WTC11 (cell line): ENCODE measurements at regions not wholly inside any gene's neighbourhood (a gene's known extent, or its start where the extent isn't known, plus 50 kb on each side); places are given as distances from the start of the nearest gene placed in this dataset.

Experiments
- ATAC-seq: fragments of 200-7000 bp; cut with Tn5 transposase; 2 replicates; pipeline ENCODE4 v1.10.0; 2021; ENCODE audit warnings: mild to moderate bottlenecking, moderate library complexity
- CTCF ChIA-PET: fragments of 300-600 bp; sonication (Branson Sonifier 250); formaldehyde crosslinking; loops from one replicate; lab custom pipeline; 2021; ENCODE audit warnings: antibody characterized with exemption; lab: Charles Lee
- POLR2A ChIA-PET: fragments of 350-600 bp; sonication (Branson Sonifier 250); formaldehyde crosslinking; loops from one replicate; lab custom pipeline; 2021; ENCODE audit warnings: antibody characterized with exemption; lab: Charles Lee
- DNase-seq: peaks from one replicate; pipeline ENCODE4 v3.0.0; 2021; ENCODE audit warnings: low spot score
- H3K27ac Mint-ChIP-seq: 2 replicates; pipeline ENCODE4 v1.8.0; 2021; ENCODE audit warnings: mixed read lengths
- H3K27me3 Mint-ChIP-seq: 2 replicates; pipeline ENCODE4 v1.8.0; 2021; ENCODE audit warnings: low read depth, mild to moderate bottlenecking, moderate library complexity, mixed read lengths
- H3K36me3 Mint-ChIP-seq: 2 replicates; pipeline ENCODE4 v1.8.0; 2021; ENCODE audit warnings: mixed read lengths
- H3K4me1 Mint-ChIP-seq: 2 replicates; pipeline ENCODE4 v1.8.0; 2022; ENCODE audit warnings: mixed read lengths
- H3K4me3 Mint-ChIP-seq: 2 replicates; pipeline ENCODE4 v1.8.0; 2021; ENCODE audit warnings: mild to moderate bottlenecking, moderate library complexity, mixed read lengths
- H3K9me3 Mint-ChIP-seq: 2 replicates; pipeline ENCODE4 v1.8.0; 2021; ENCODE audit warnings: mixed read lengths
- ERG ChIP-seq: fragments of 250-450 bp; sonication (Bioruptor Pico); IDR thresholded peaks from 2 replicates; pipeline ENCODE4 v1.8.0; 2021; ENCODE audit warnings: mild to moderate bottlenecking
- FOXP1 ChIP-seq: sonication (generic); formaldehyde crosslinking; IDR thresholded peaks from 2 replicates; pipeline ENCODE4 v1.8.0; 2022; ENCODE audit warnings: missing genetic modification reagents, mild to moderate bottlenecking, moderate library complexity, borderline replicate concordance
- JAZF1 ChIP-seq: fragments of 250-450 bp; sonication (Bioruptor Pico); IDR thresholded peaks from 2 replicates; pipeline ENCODE4 v1.9.0; 2021; ENCODE audit warnings: moderate library complexity, mild to moderate bottlenecking, inconsistent platforms
- JUN ChIP-seq: sonication (generic); formaldehyde crosslinking; IDR thresholded peaks from 2 replicates; pipeline ENCODE4 v1.8.0; 2023; ENCODE audit warnings: mild to moderate bottlenecking, missing genetic modification reagents
- MAX ChIP-seq: sonication (generic); formaldehyde crosslinking; IDR thresholded peaks from 2 replicates; pipeline ENCODE4 v1.8.0; 2022; ENCODE audit warnings: mild to moderate bottlenecking, missing genetic modification reagents
- NFATC4 ChIP-seq: fragments of 250-450 bp; sonication (Bioruptor Pico); IDR thresholded peaks from 2 replicates; pipeline ENCODE4 v1.9.0; 2021; ENCODE audit warnings: mild to moderate bottlenecking
- NFYB ChIP-seq: sonication (generic); formaldehyde crosslinking; conservative IDR thresholded peaks from 2 replicates; pipeline ENCODE4 v1.8.0; 2022; ENCODE audit warnings: low read depth, missing genetic modification reagents
- OVOL2 ChIP-seq: fragments of 250-450 bp; sonication (Bioruptor Pico); IDR thresholded peaks from 2 replicates; pipeline ENCODE4 v1.9.0; 2021; ENCODE audit warnings: mild to moderate bottlenecking, borderline replicate concordance
- RELA ChIP-seq: sonication (generic); formaldehyde crosslinking; IDR thresholded peaks from 2 replicates; pipeline ENCODE4 v1.8.1; 2022; ENCODE audit warnings: missing genetic modification reagents, mild to moderate bottlenecking, borderline replicate concordance
- SMAD4 ChIP-seq: sonication (generic); formaldehyde crosslinking; IDR thresholded peaks from 2 replicates; pipeline ENCODE4 v1.8.0; 2022; ENCODE audit warnings: mild to moderate bottlenecking, missing genetic modification reagents
- TCF7 ChIP-seq: sonication (generic); formaldehyde crosslinking; IDR thresholded peaks from 2 replicates; pipeline ENCODE4 v1.8.0; 2022; ENCODE audit warnings: mild to moderate bottlenecking, low read depth, missing genetic modification reagents, moderate library complexity
- TEAD4 ChIP-seq: sonication (generic); formaldehyde crosslinking; IDR thresholded peaks from 2 replicates; pipeline ENCODE4 v1.8.0; 2022; ENCODE audit warnings: mild to moderate bottlenecking, missing genetic modification reagents
- ZBTB21 ChIP-seq: sonication (generic); formaldehyde crosslinking; IDR thresholded peaks from 2 replicates; pipeline ENCODE4 v1.8.1; 2023; ENCODE audit warnings: mild to moderate bottlenecking, missing genetic modification reagents, borderline replicate concordance
- ZNF138 ChIP-seq: sonication (generic); formaldehyde crosslinking; conservative IDR thresholded peaks from 2 replicates; pipeline ENCODE4 v1.8.1; 2022; ENCODE audit warnings: mild to moderate bottlenecking, moderate library complexity, missing genetic modification reagents
- ZNF263 ChIP-seq: sonication (generic); formaldehyde crosslinking; IDR thresholded peaks from 2 replicates; pipeline ENCODE4 v1.8.1; 2022; ENCODE audit warnings: low read depth, mild to moderate bottlenecking, moderate library complexity, missing genetic modification reagents
- ZNF423 ChIP-seq: fragments of 250-450 bp; sonication (Bioruptor Pico); IDR thresholded peaks from 2 replicates; pipeline ENCODE4 v2.1.2; 2022; ENCODE audit warnings: mild to moderate bottlenecking, moderate library complexity
- ZNF512 ChIP-seq: sonication (generic); formaldehyde crosslinking; IDR thresholded peaks from 2 replicates; pipeline ENCODE4 v1.8.1; 2022; ENCODE audit warnings: missing genetic modification reagents, borderline replicate concordance
- TF ChIP-seq, protein P1 (sequence below): sonication (generic); formaldehyde crosslinking; IDR thresholded peaks from 2 replicates; pipeline ENCODE4 v1.8.0; 2022; ENCODE audit warnings: mild to moderate bottlenecking, missing genetic modification reagents
- TF ChIP-seq, protein P2 (sequence below): sonication (generic); formaldehyde crosslinking; IDR thresholded peaks from 2 replicates; pipeline ENCODE4 v1.8.0; 2022; ENCODE audit warnings: mild to moderate bottlenecking, missing genetic modification reagents
- TF ChIP-seq, protein P3 (sequence below): sonication (generic); formaldehyde crosslinking; IDR thresholded peaks from 2 replicates; pipeline ENCODE4 v1.8.1; 2023; ENCODE audit warnings: mild to moderate bottlenecking, missing genetic modification reagents, borderline replicate concordance

DNA sequence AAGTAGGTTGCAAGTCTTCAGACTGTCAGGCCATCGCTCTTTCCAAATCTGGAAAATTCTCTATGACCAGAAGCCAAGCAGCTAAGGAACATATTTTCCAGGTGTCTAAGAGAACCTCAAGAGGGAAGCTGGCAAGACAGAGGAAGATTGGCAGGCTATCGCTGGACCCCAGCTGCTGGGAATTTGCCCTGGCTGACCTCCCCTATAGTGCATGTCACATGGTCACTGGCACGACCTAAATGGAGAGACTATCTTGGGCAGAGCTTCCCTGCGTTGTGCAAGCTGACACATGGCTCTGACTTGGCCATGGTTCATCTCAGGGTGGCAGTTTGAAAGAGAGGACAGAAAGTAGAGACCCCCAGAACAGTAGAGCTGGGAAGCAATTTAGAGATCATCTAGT lies 104.9 kb upstream of the ZNF618 start:
- Mint-ChIP-seq H3K4me1 (no peaks in the 10 kb centered on the region), H3K4me3 (no peak overlapping the region), H3K27ac (no peak overlapping the region), H3K36me3 (no peaks in the 10 kb centered on the region), H3K27me3 (peaks cover 18% of the 10 kb centered on the region), H3K9me3 (peaks cover 4% of the 10 kb centered on the region; the same call in 1 of the 2 replicates)
- ChIA-PET POLR2A (no interaction called here), CTCF (interaction anchor here (0.8 to 1.2 kb wide), 2 partner anchors 192 to 252 kb away, joined by 3 read pairs; no protein-coding TSS in a partner anchor)
- ATAC-seq = no peak
- no peak for DNase-seq
- TF ChIP-seq RELA (CRISPR knock-in tag) = no peak
- no peak for TF ChIP-seq ZNF263
- no peak for TF ChIP-seq TCF7 (CRISPR knock-in tag)
- TF ChIP-seq ZNF423 (CRISPR knock-in tag) = no peak
- TF ChIP-seq OVOL2 = no peak
- no peak for TF ChIP-seq ZNF512 (CRISPR knock-in tag)
- TF ChIP-seq, protein P1, sequence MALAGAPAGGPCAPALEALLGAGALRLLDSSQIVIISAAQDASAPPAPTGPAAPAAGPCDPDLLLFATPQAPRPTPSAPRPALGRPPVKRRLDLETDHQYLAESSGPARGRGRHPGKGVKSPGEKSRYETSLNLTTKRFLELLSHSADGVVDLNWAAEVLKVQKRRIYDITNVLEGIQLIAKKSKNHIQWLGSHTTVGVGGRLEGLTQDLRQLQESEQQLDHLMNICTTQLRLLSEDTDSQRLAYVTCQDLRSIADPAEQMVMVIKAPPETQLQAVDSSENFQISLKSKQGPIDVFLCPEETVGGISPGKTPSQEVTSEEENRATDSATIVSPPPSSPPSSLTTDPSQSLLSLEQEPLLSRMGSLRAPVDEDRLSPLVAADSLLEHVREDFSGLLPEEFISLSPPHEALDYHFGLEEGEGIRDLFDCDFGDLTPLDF (CRISPR knock-in tag) = no peak
- TF ChIP-seq NFATC4 = no peak
- no peak for TF ChIP-seq FOXP1 (CRISPR knock-in tag)
- TF ChIP-seq ZNF138 (CRISPR knock-in tag) = no peak
- no peak for TF ChIP-seq ZBTB21 (CRISPR knock-in tag)
- TF ChIP-seq NFYB (CRISPR knock-in tag) = no peak
- no peak for TF ChIP-seq JAZF1 (CRISPR knock-in tag)
- TF ChIP-seq, protein P2, sequence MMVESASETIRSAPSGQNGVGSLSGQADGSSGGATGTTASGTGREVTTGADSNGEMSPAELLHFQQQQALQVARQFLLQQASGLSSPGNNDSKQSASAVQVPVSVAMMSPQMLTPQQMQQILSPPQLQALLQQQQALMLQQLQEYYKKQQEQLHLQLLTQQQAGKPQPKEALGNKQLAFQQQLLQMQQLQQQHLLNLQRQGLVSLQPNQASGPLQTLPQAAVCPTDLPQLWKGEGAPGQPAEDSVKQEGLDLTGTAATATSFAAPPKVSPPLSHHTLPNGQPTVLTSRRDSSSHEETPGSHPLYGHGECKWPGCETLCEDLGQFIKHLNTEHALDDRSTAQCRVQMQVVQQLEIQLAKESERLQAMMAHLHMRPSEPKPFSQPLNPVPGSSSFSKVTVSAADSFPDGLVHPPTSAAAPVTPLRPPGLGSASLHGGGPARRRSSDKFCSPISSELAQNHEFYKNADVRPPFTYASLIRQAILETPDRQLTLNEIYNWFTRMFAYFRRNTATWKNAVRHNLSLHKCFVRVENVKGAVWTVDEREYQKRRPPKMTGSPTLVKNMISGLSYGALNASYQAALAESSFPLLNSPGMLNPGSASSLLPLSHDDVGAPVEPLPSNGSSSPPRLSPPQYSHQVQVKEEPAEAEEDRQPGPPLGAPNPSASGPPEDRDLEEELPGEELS (CRISPR knock-in tag) = no peak
- TF ChIP-seq TEAD4 = no peak
- no peak for TF ChIP-seq SMAD4 (CRISPR knock-in tag)
- no peak for TF ChIP-seq MAX (CRISPR knock-in tag)
- no peak for TF ChIP-seq ERG (CRISPR knock-in tag)
- TF ChIP-seq, protein P3, sequence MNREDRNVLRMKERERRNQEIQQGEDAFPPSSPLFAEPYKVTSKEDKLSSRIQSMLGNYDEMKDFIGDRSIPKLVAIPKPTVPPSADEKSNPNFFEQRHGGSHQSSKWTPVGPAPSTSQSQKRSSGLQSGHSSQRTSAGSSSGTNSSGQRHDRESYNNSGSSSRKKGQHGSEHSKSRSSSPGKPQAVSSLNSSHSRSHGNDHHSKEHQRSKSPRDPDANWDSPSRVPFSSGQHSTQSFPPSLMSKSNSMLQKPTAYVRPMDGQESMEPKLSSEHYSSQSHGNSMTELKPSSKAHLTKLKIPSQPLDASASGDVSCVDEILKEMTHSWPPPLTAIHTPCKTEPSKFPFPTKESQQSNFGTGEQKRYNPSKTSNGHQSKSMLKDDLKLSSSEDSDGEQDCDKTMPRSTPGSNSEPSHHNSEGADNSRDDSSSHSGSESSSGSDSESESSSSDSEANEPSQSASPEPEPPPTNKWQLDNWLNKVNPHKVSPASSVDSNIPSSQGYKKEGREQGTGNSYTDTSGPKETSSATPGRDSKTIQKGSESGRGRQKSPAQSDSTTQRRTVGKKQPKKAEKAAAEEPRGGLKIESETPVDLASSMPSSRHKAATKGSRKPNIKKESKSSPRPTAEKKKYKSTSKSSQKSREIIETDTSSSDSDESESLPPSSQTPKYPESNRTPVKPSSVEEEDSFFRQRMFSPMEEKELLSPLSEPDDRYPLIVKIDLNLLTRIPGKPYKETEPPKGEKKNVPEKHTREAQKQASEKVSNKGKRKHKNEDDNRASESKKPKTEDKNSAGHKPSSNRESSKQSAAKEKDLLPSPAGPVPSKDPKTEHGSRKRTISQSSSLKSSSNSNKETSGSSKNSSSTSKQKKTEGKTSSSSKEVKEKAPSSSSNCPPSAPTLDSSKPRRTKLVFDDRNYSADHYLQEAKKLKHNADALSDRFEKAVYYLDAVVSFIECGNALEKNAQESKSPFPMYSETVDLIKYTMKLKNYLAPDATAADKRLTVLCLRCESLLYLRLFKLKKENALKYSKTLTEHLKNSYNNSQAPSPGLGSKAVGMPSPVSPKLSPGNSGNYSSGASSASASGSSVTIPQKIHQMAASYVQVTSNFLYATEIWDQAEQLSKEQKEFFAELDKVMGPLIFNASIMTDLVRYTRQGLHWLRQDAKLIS (CRISPR knock-in tag) = no peak
- TF ChIP-seq JUN (CRISPR knock-in tag) = no peak
